B cell (primary cell): ENCODE measurements at regions not wholly inside any gene's neighbourhood (a gene's known extent, or its start where the extent isn't known, plus 50 kb on each side); places are given as distances from the start of the nearest gene placed in this dataset.

Experiments
- ATAC-seq: fragments of 200-7000 bp; cut with Tn5 transposase; one replicate; pipeline ENCODE4 v1.10.0; 2021; ENCODE audit warnings: low read depth, mild to moderate bottlenecking, moderate number of reproducible peaks, moderate library complexity
- CTCF ChIA-PET: fragments of 350-600 bp; sonication (Branson Sonifier 250); formaldehyde crosslinking; loops from one replicate; lab custom pipeline; 2021; ENCODE audit warnings: antibody characterized with exemption, inconsistent platforms; lab: Charles Lee
- POLR2A ChIA-PET: fragments of 350-600 bp; sonication (Branson Sonifier 250); formaldehyde crosslinking; loops from one replicate; lab custom pipeline; 2021; ENCODE audit warnings: antibody characterized with exemption; lab: Charles Lee
- DNase-seq: peaks from one replicate; pipeline ENCODE4 v3.0.0; 2013
- H2AFZ ChIP-seq: 2 replicates; pipeline ENCODE4 v1.6.1; 2012; ENCODE audit warnings: mild to moderate bottlenecking, low read depth, low read length; ENCODE audit not compliant: insufficient read depth, poor library complexity, severe bottlenecking
- H3K27ac ChIP-seq, 2 donors: 1 replicate in 1 of 2; 2 replicates in 1 of 2; pipeline ENCODE4 v1.5.1; 2012 to 2013; ENCODE audit warnings: low read length in 2 of 2, mild to moderate bottlenecking in 2 of 2, moderate library complexity in 1 of 2
- H3K27me3 ChIP-seq, 4 experiments: fragments of 200-600 bp in 1 of 4; sonication (generic) in 1 of 4; replicated peaks in 1 of 4; 1 replicate in 2 of 4; 2 replicates in 2 of 4; pipeline versions ENCODE4 v1.6.1 to v1.7.0; 2013 to 2016; ENCODE audit warnings: low read length in 3 of 4, mild to moderate bottlenecking in 2 of 4, mixed read lengths in 1 of 4, moderate library complexity in 1 of 4; ENCODE audit not compliant: insufficient read depth in 4 of 4, control insufficient read depth in 3 of 4; ENCODE audit errors: control extremely low read depth in 1 of 4
- H3K36me3 ChIP-seq, 2 experiments: replicated peaks in 1 of 2; 1 replicate in 1 of 2; 2 replicates in 1 of 2; pipeline versions ENCODE4 v1.6.1 to v1.7.1; 2013; ENCODE audit warnings: low read length in 1 of 2; ENCODE audit not compliant: insufficient read depth in 2 of 2, control insufficient read depth in 1 of 2; ENCODE audit errors: control extremely low read depth in 1 of 2, extremely low read depth in 1 of 2
- H3K4me1 ChIP-seq, 2 donors: fragments of 200-600 bp in 1 of 2; sonication (generic) in 1 of 2; 1 replicate in 1 of 2; 2 replicates in 1 of 2; pipeline versions ENCODE4 v1.5.1 to v1.6.1; 2013 to 2017; ENCODE audit warnings: low read length in 2 of 2; ENCODE audit not compliant: control insufficient read depth in 2 of 2, insufficient read depth in 2 of 2
- H3K4me2 ChIP-seq: replicated peaks from 2 replicates; pipeline ENCODE3; 2012; ENCODE audit warnings: mild to moderate bottlenecking, low read depth, low read length; ENCODE audit not compliant: poor library complexity, severe bottlenecking
- H3K4me3 ChIP-seq, 5 experiments: fragments of 200-600 bp in 1 of 5; sonication (generic) in 1 of 5; 1 replicate in 3 of 5; 2 replicates in 2 of 5; pipeline versions ENCODE4 v1.5.1 to v1.7.0; 2011 to 2016; ENCODE audit warnings: low read length in 4 of 5, mild to moderate bottlenecking in 4 of 5, low read depth in 2 of 5, control low read depth in 1 of 5, moderate library complexity in 1 of 5; ENCODE audit not compliant: insufficient read depth in 1 of 5; ENCODE audit errors: control extremely low read depth in 1 of 5, extremely low read depth in 1 of 5
- H3K79me2 ChIP-seq: fragments of 200-600 bp; sonication (generic); one replicate; pipeline ENCODE4 v1.6.0; 2016; ENCODE audit warnings: low read length; ENCODE audit not compliant: control insufficient read depth, insufficient read depth
- H3K9ac ChIP-seq: fragments of 200-600 bp; sonication (generic); 2 replicates; pipeline ENCODE4 v1.6.1; 2017; ENCODE audit warnings: mild to moderate bottlenecking, low read length, moderate library complexity
- H3K9me3 ChIP-seq, 3 donors: one replicate each; pipeline versions ENCODE4 v1.6.1 to v1.7.1; 2013; ENCODE audit warnings: low read length in 2 of 3; ENCODE audit not compliant: control insufficient read depth in 2 of 3, insufficient read depth in 1 of 3; ENCODE audit errors: control extremely low read depth in 1 of 3
- H4K20me1 ChIP-seq: 2 replicates; pipeline ENCODE4 v1.6.0; 2012; ENCODE audit warnings: mild to moderate bottlenecking, low read length; ENCODE audit not compliant: insufficient read depth, control insufficient read depth, poor library complexity, severe bottlenecking
- H3K27ac Mint-ChIP-seq: one replicate; pipeline ENCODE4 v1.8.0; 2021; ENCODE audit warnings: mixed read lengths
- H3K27me3 Mint-ChIP-seq: one replicate; pipeline ENCODE4 v1.8.0; 2021; ENCODE audit warnings: mixed read lengths
- H3K4me1 Mint-ChIP-seq: one replicate; pipeline ENCODE4 v1.8.0; 2021; ENCODE audit warnings: mixed read lengths
- H3K4me3 Mint-ChIP-seq: one replicate; pipeline ENCODE4 v1.8.0; 2021; ENCODE audit warnings: mixed read lengths
- H3K9me3 Mint-ChIP-seq: one replicate; pipeline ENCODE4 v1.8.0; 2022; ENCODE audit warnings: mixed read lengths; ENCODE audit not compliant: insufficient read depth
- CTCF ChIP-seq: fragments of 200-600 bp; IDR thresholded peaks from one replicate; pipeline ENCODE4 v1.8.0; 2022; ENCODE audit warnings: antibody characterized with exemption, mild to moderate bottlenecking
- EZH2 ChIP-seq: IDR thresholded peaks from 2 replicates; pipeline ENCODE4 v1.6.1; 2012; ENCODE audit warnings: borderline replicate concordance, low read depth, mild to moderate bottlenecking, moderate library complexity, low read length; ENCODE audit not compliant: insufficient read depth, poor library complexity, severe bottlenecking
- WGBS: methylation state at CpG from one replicate; pipeline ENCODE4 v1.1.5; 2013; ENCODE audit warnings: missing lambda C conversion rate; ENCODE audit not compliant: insufficient coverage; 5-methylcytosine and 5-hydroxymethylcytosine counted together
- intact Hi-C: fragments of 100-400 bp; cut with micrococcal nuclease; formaldehyde crosslinking; loops from one replicate; pipeline ENCODE4 v1.10.0; 2022

GRCh38 chr4:34572026-34572425 is 1672.3 kb downstream of the ARAP2 start:
- Mint-ChIP-seq H3K27me3 (no peaks in the 10 kb centered on the region), H3K9me3 (no peaks in the 10 kb centered on the region), H3K27ac (no peak overlapping the region), H3K4me3 (no peak overlapping the region), H3K4me1 (no peaks in the 10 kb centered on the region)
- WGBS = 60% methylated on average over 1 of the region's 3 CpGs
- intact Hi-C loops = no loop called here
- no peak overlapping the region for H3K4me2 ChIP-seq
- no peaks in the 10 kb centered on the region for H3K79me2 ChIP-seq
- H3K4me3 ChIP-seq = no peak overlapping the region
- POLR2A ChIA-PET = no interaction called here
- no peaks in the 10 kb centered on the region for H3K36me3 ChIP-seq
- no peak overlapping the region for H2AFZ ChIP-seq
- H3K27me3 ChIP-seq = no peaks in the 10 kb centered on the region
- H3K4me1 ChIP-seq = no peaks in the 10 kb centered on the region
- DNase-seq = no peak
- H4K20me1 ChIP-seq = no peaks in the 10 kb centered on the region
- H3K9ac ChIP-seq = no peak overlapping the region
- no peak for ATAC-seq
- H3K27ac ChIP-seq = no peak overlapping the region
- H3K9me3 ChIP-seq = no peaks in the 10 kb centered on the region
- no peak for TF ChIP-seq EZH2
- no peak for TF ChIP-seq CTCF
- CTCF ChIA-PET = no interaction called here

GRCh38 chr4:34615315-34615714 is 1629.0 kb downstream of the ARAP2 start:
- H3K79me2 ChIP-seq = no peaks in the 10 kb centered on the region
- no peaks in the 10 kb centered on the region for H3K9me3 Mint-ChIP-seq
- ChIA-PET POLR2A (no interaction called here), CTCF (no interaction called here)
- no peaks in the 10 kb centered on the region for H3K36me3 ChIP-seq
- H4K20me1 ChIP-seq = no peaks in the 10 kb centered on the region
- no peak overlapping the region for H2AFZ ChIP-seq
- H3K27me3 ChIP-seq = no peaks in the 10 kb centered on the region
- H3K9me3 ChIP-seq = no peaks in the 10 kb centered on the region
- H3K27ac Mint-ChIP-seq = no peak overlapping the region
- DNase-seq (no peak), ATAC-seq (no peak)
- no peaks in the 10 kb centered on the region for H3K27me3 Mint-ChIP-seq
- no peak overlapping the region for H3K4me3 Mint-ChIP-seq
- H3K4me1 ChIP-seq = no peaks in the 10 kb centered on the region
- H3K27ac ChIP-seq = no peak overlapping the region
- H3K9ac ChIP-seq = no peak overlapping the region
- H3K4me1 Mint-ChIP-seq = no peaks in the 10 kb centered on the region
- no peak overlapping the region for H3K4me3 ChIP-seq
- no peak for TF ChIP-seq CTCF
- no peak for TF ChIP-seq EZH2
- 60% methylated on average over 3 of the region's 3 CpGs for WGBS
- intact Hi-C loops = no loop called here
- no peak overlapping the region for H3K4me2 ChIP-seq
